ENCODE measurements at regions not wholly inside any gene's neighbourhood (a gene's known extent, or its start where the extent isn't known, plus 50 kb on each side); places are given as distances from the start of the nearest gene placed in this dataset.

- Histone ChIP-seq H3K79me2 (no peaks in the 10 kb centered on the region), H3K36me3 (replicated peaks; ENCODE audit: insufficient read depth, low read depth) (no peaks in the 10 kb centered on the region)
- peak; percentile 20 for DNase-seq (ENCODE audit: low spot score)
Measured at GRCh38 chr5:50984640-50985039, 318.2 kb downstream of the PARP8 start.

DNA sequence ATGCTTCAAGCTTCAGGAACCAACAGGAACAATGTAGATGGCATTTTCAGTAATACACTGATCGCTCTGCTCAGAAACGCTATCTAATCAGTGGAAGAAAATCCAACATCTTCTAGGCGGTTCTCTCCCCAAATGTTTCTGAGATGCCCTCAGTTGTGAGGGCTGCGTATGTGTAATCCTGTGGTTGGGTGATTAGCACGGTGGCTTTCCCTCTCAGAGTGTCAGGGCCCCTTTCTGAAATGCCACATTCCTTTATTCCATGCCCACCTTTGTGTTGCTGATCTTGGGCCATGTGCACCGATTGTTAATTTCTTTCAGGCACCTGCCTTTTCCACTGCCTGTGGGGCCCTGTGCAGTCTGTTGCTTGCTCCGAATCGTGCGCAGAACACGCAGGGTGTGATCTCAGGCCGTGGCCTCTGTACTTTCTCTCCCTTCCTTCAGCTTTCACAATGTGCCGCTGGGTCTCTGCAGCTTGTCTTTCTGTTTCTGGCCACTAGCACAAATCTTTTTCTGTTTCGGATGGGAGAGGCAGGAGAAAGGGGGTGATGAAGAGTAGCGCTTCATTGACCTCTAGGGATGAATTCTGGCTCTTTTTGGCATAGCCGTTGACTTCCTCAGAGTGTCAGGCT is 324.0 kb downstream of the PARP8 start:
- Histone ChIP-seq H2AFZ (no peak overlapping the region), H3K4me3 (no peak overlapping the region), H3K9me2 (replicated peaks; ENCODE audit: insufficient read depth) (no peaks in the 10 kb centered on the region), H3K9me3 (ENCODE audit: low read depth) (no peaks in the 10 kb centered on the region), H3K27me3 (no peaks in the 10 kb centered on the region), H3K4me1 (ENCODE audit: insufficient read depth) (no peaks in the 10 kb centered on the region), H3K27ac (no peak overlapping the region), H3K36me3 (replicated peaks; ENCODE audit: insufficient read depth, low read depth) (no peaks in the 10 kb centered on the region), H4K20me1 (ENCODE audit: insufficient read depth, poor library complexity, severe bottlenecking) (no peaks in the 10 kb centered on the region), H3K4me2 (no peak overlapping the region), H3K79me2 (no peaks in the 10 kb centered on the region)
- no peak for DNase-seq (ENCODE audit: low spot score)
- 86% methylated on average over 15 of the region's 15 CpGs for WGBS (ENCODE audit: low lambda C conversion rate, missing lambda C conversion rate)
- TF ChIP-seq CTCF (IDR thresholded peaks at IDR 0.05; ENCODE audit: poor library complexity) (no peak), EZH2phosphoT487 (IDR thresholded peaks at IDR 0.05; ENCODE audit: low read depth, severe bottlenecking, unreplicated experiment) (no peak), EZH2 (IDR thresholded peaks at IDR 0.05; ENCODE audit: borderline replicate concordance) (no peak)

More at GRCh38 chr5:50984640-50985039, 318.2 kb downstream of the PARP8 start:
- Histone ChIP-seq H3K27ac (peak overlapping the region; percentile 58), H2AFZ (no peak overlapping the region), H3K4me2 (peak overlapping the region; percentile 10), H4K20me1 (ENCODE audit: insufficient read depth, poor library complexity, severe bottlenecking) (no peaks in the 10 kb centered on the region), H3K4me1 (ENCODE audit: insufficient read depth) (peaks cover 4% of the 10 kb centered on the region), H3K9me2 (replicated peaks; ENCODE audit: insufficient read depth) (no peaks in the 10 kb centered on the region), H3K27me3 (no peaks in the 10 kb centered on the region), H3K9me3 (ENCODE audit: low read depth) (no peaks in the 10 kb centered on the region), H3K4me3 (no peak overlapping the region)
- no peak for TF ChIP-seq EZH2 (IDR thresholded peaks at IDR 0.05; ENCODE audit: borderline replicate concordance)
- no peak for TF ChIP-seq EZH2phosphoT487 (IDR thresholded peaks at IDR 0.05; ENCODE audit: low read depth, severe bottlenecking, unreplicated experiment)
- no peak for TF ChIP-seq CTCF (IDR thresholded peaks at IDR 0.05; ENCODE audit: poor library complexity)
- WGBS (ENCODE audit: low lambda C conversion rate, missing lambda C conversion rate): 77% methylated on average over 2 of the region's 2 CpGs

GRCh38 chr5:50995285-50995942 is 329.0 kb downstream of the PARP8 start:
- 87% methylated on average over 3 of the region's 3 CpGs for WGBS (ENCODE audit: low lambda C conversion rate, missing lambda C conversion rate)
- Histone ChIP-seq H4K20me1 (ENCODE audit: insufficient read depth, poor library complexity, severe bottlenecking) (no peaks in the 10 kb centered on the region), H3K79me2 (no peaks in the 10 kb centered on the region), H3K9me3 (ENCODE audit: low read depth) (no peaks in the 10 kb centered on the region), H3K9me2 (replicated peaks; ENCODE audit: insufficient read depth) (no peaks in the 10 kb centered on the region), H3K36me3 (replicated peaks; ENCODE audit: insufficient read depth, low read depth) (no peaks in the 10 kb centered on the region), H3K4me3 (no peak overlapping the region), H3K4me1 (ENCODE audit: insufficient read depth) (no peaks in the 10 kb centered on the region), H3K27me3 (no peaks in the 10 kb centered on the region), H2AFZ (no peak overlapping the region), H3K27ac (no peak overlapping the region), H3K4me2 (no peak overlapping the region)
- no peak for DNase-seq (ENCODE audit: low spot score)
- no peak for TF ChIP-seq EZH2phosphoT487 (IDR thresholded peaks at IDR 0.05; ENCODE audit: low read depth, severe bottlenecking, unreplicated experiment)
- TF ChIP-seq EZH2 (IDR thresholded peaks at IDR 0.05; ENCODE audit: borderline replicate concordance): no peak
- TF ChIP-seq CTCF (IDR thresholded peaks at IDR 0.05; ENCODE audit: poor library complexity): no peak

Measured in hepatocyte (in vitro differentiated cells).